Anterior cingulate cortex (tissue), 58 donors: ENCODE measurements at regions not wholly inside any gene's neighbourhood (a gene's known extent, or its start where the extent isn't known, plus 50 kb on each side); places are given as distances from the start of the nearest gene placed in this dataset.
"Not testable (repeated sequence)": the region's sequence is repeated elsewhere in the genome, so short reads cannot be mapped to it uniquely, and the experiment has no call there.

Experiments
- DNase-seq, 58 donors: peaks; one replicate each; lab custom pipeline; 2025; lab: John Stamatoyannopoulos, UW

- no peak for DNase-seq
Observed at GRCh38 chr18:47729356-47729755, 201.1 kb downstream of the SMAD2 start.

DNA sequence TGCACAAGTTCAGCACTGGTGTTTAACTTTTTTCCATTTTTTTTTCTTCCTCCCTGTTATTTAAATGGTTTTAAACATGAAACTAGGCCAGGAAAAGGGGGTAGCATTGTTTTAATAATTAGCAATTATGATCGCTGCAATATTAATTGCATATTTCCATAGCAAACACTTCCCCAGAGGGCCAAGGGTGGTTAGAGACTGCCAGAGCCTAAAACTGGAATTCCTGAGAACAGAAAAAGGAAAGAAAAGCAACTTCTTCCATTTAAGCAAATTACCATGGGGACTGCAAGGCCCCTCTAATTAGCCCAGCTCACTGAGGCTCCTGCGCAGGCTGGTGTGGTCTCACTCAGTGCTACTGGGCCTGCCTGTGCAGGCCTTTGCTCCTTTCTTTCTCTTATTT, 201.5 kb downstream of the SMAD2 start:
- no peak for DNase-seq

- no peak for DNase-seq
Observed at GRCh38 chr18:47727409-47727808, 203.1 kb downstream of the SMAD2 start.

DNA sequence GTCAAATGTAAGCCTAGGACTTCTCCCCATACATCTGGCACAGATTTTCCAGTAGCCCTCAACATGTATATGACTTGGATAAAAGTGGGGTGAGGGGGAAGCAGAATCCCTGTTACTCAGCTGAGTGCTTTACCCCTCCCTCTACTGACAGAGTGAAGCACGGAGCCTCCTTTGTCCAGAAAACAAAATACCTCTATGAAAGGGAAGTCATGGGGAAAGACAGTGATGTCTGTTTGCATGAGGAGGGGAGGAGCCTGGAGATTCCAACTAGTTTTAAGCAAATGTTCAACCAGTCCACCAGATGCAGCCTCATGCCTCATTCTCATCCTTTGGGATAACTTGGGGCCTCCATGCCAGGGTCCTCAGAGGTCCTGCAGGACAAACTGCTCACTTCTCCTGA, 203.9 kb downstream of the SMAD2 start:
- no peak for DNase-seq

DNA sequence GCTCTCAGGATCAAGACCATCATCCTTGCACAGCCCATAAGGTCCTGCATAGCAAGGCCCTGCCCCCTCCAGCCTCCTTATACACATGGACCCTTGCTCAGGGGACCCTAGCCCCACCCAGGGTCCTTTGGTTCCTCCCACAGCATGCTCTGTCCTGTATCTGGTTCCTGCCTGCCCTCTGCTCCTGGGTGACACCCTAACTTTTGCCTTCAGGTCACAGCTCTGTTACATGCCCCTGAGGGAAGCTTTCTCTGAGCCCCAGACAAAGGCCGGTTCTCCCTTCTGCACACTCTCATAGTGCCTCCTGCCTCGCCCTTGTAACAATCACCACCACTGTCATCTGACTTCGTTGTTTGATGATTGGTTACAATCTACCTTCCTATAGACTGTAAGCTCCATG, 204.8 kb downstream of the SMAD2 start:
- DNase-seq: no peak

GRCh38 chr18:47724186-47724975, 206.1 kb downstream of the SMAD2 start:
- no peak for DNase-seq

DNA sequence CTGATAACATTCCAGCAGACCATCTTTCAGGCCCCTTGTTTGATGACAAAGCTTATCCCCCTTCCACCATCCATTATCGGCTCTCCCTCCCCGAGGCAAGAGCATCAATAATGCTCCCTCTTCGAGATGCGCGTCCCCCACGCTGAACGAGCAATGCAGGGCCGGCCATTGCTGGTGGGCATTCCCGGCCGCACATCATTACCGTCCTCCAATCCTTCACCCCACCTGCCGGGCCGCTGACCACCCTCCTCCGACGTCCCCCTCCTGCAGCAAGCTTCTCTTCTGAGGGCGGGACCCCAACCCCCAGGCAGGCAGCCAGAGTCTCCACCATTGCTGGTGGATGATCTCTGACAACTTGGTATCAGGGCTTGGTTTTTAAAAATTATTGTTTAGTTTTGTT, 208.6 kb downstream of the SMAD2 start:
- no peak for DNase-seq

DNA sequence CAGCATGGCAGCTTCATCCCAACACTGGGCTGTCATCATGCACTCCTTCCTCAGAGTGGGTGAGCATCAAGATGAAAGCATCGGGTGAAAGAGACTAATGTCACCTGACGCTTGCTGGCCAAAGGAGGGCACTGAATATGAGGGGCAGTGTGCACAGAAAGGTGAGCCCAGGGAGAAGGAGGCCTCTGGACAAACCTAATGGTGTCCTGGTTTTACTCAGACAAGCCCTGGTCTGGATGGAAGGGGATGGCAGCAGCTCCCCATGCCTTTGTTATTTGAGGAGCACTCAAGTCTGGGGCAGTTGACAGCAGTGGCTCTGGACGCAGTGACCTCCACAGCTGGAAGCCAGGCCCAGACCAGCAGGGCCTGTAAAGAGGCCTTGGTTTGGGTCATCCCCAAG, 209.7 kb downstream of the SMAD2 start:
- no peak for DNase-seq

GRCh38 chr18:47719096-47719780, 211.2 kb downstream of the SMAD2 start:
- no peak for DNase-seq

GRCh38 chr18:47718646-47719045, 211.8 kb downstream of the SMAD2 start:
- no peak for DNase-seq

DNA sequence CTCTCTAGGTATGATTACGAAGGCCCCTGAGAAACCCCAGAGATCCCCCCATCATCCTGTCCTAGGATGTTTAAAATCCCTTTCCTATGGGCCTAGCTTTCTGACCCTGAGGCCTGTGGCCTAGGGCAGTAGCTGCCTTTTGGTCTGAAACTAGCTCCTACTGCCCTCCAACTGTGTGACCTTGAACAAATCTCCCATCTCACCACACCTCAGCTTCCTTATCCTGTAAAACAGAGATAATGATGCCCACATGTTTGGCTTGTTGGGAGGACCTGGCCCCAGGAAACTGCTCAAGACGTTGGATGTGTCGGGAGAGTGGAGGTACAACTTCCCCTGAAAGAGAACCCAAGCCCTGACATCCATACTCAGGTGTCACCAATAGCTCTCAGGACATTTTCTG, 213.2 kb downstream of the SMAD2 start:
- DNase-seq: no peak

GRCh38 chr18:47716632-47717185, 213.8 kb downstream of the SMAD2 start:
- no peak for DNase-seq

DNA sequence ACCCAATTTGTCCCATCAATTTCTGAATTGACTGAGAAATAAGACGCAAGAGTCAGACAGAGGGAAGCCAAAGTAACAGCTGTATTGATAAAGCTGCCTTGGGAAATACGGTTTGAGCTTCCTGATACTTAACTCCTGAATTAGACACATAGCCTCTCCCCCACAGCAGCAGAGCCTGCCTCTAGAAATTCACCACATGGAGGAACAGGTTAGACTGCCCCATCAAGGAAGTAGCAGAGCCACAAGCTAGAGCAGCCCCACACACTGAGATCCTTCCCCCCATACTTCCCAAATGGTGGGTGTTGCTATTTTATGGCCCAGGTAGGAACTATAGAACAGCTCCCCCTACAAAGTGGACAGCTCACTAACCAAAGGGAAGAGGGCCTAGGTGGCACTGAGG, 220.0 kb downstream of the SMAD2 start:
- no peak for DNase-seq

- DNase-seq: no peak
Observed at GRCh38 chr18:47709556-47709955, 220.9 kb downstream of the SMAD2 start.

DNA sequence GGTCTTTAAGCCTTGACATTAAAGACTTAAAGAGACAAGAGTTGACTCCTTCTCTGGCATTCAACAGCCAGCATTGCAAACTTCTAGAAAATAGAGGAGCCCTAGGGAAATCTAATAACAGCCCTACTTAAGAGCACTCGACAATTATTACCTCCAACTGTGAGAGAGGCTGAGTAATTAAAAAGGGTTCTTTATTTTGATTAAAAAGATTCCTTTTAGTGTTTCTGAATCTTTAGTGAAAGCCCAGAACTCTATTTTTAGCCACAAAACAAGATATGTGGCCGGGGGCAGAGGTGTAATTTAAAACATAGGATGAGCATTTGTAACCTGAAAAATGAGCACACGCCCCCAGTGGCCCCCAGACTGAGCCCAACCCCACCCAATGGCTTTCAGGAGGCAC, 222.3 kb downstream of the SMAD2 start:
- DNase-seq: no peak

DNA sequence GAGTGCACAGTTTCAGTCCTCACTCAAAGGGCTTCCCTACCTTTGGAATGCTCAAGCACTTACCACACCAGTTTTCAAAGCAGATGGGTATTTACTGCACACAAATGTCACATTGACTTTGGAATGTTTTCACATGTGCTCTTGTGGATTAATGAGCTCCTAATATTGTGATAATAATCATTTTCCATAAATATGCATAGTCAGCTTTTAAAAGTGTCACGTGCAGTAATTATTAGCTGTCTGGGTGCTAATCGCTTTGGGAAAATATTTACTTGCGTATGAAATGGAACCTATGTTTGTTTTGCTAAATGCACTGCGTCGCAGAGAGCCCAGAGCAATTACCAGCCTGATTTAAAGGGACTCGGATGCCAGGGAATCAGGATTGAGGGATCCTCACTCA, 229.3 kb downstream of the SMAD2 start:
- DNase-seq: no peak

DNA sequence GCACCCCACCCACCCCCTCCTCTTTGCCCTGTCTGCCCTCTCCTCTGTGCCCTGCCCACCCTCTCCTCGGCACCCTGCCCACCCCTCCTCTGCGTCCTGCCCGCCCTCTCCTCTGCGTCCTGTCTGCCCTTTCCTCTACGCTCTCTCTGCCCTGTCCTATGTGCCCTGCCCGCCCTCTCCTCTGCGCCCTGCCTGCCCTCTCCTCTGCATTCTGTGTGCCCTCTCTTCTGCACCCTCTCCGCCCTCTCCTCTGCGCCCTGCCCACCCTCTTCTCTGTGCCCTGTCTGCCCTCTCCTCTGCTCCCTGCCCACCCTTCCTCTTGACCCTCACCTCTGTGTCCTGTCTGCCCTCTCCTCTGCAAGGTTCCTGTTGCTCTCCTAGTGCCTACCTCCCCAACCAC, 233.6 kb downstream of the SMAD2 start:
- no peak for DNase-seq

GRCh38 chr18:47691611-47692010, 238.8 kb downstream of the SMAD2 start:
- no peak for DNase-seq

- DNase-seq: not testable (repeated sequence)
Observed at GRCh38 chr18:47690778-47691177, 239.7 kb downstream of the SMAD2 start.

- no peak for DNase-seq
Observed at GRCh38 chr18:47689371-47689770, 241.1 kb downstream of the SMAD2 start.

DNA sequence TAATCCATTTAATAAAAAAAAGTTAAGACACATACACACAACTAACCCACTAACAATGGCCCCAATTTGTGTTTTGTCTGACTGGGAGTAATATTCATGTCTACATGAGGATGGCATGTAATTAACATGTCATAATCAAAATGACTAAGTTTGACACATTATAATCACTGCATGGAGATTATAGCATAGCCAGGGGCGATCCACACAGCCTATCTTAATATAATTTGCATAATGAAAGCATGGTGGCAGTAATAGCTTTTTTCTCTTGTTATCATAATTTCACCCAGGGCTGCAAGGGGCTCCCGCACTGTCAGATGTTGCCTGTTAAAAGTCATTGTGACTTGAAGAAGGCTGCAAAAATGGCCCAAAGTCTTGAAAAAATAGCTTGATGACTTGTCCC, 243.7 kb downstream of the SMAD2 start:
- no peak for DNase-seq

DNA sequence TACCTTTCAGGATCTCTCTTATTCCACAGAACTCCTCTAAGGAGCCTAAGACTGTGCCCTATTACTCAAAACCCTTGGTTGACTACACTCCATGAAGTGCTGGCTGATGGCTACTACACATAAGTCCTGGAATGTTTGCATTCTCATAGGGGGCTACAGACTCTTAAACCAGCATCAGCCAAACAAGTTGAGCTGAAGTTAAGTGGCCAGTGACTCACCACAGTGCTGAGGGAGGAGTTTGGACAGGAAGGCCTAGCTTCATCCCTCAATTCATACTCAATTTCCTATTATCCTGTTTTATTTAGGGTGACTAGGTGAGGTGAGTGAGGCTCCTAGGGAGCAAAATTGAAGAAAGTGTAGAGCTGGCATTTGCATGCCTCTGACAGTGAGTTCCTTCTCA, 246.7 kb downstream of the SMAD2 start:
- DNase-seq: no peak
